ENCODE measurements at regions not wholly inside any gene's neighbourhood (a gene's known extent, or its start where the extent isn't known, plus 50 kb on each side); places are given as distances from the start of the nearest gene placed in this dataset.

GRCh38 chr20:60257671-60258070 is 299.4 kb downstream of the CDH26 start:
- ATAC-seq = no peak
- TF ChIP-seq CREB5 (CRISPR knock-in tag; IDR thresholded peaks at IDR 0.05; ENCODE audit: low read depth) (no peak), ESRRG (CRISPR knock-in tag; IDR thresholded peaks at IDR 0.05) (no peak), ZNF70 (CRISPR knock-in tag; IDR thresholded peaks at IDR 0.05) (no peak), SNAI2 (CRISPR knock-in tag; IDR thresholded peaks at IDR 0.05) (no peak), ZFP3 (CRISPR knock-in tag; IDR thresholded peaks at IDR 0.05) (no peak), RARB (CRISPR knock-in tag; IDR thresholded peaks at IDR 0.05) (no peak), TOX (CRISPR knock-in tag; IDR thresholded peaks at IDR 0.05; ENCODE audit: borderline replicate concordance) (no peak), GLIS3 (CRISPR knock-in tag; IDR thresholded peaks at IDR 0.05) (no peak), ZFP30 (CRISPR knock-in tag; IDR thresholded peaks at IDR 0.05) (no peak), TCF4 (CRISPR knock-in tag; IDR thresholded peaks at IDR 0.05; ENCODE audit: borderline replicate concordance) (no peak)

GRCh38 chr20:60258255-60258863 is 300.1 kb downstream of the CDH26 start:
- TF ChIP-seq OSR1 (CRISPR knock-in tag; IDR thresholded peaks at IDR 0.05) = no peak
- TF ChIP-seq POU6F1 (CRISPR knock-in tag; IDR thresholded peaks at IDR 0.05; ENCODE audit: borderline replicate concordance, low read depth) = no peak
- no peak for TF ChIP-seq TSHZ2 (CRISPR knock-in tag; IDR thresholded peaks at IDR 0.05)
- TF ChIP-seq SNAI2 (CRISPR knock-in tag; IDR thresholded peaks at IDR 0.05) = no peak
- TF ChIP-seq CREB5 (CRISPR knock-in tag; IDR thresholded peaks at IDR 0.05; ENCODE audit: low read depth) = no peak
- TF ChIP-seq BACH2 (CRISPR knock-in tag; IDR thresholded peaks at IDR 0.05; ENCODE audit: borderline replicate concordance) = no peak
- TF ChIP-seq TCF4 (CRISPR knock-in tag; IDR thresholded peaks at IDR 0.05; ENCODE audit: borderline replicate concordance) = no peak
- no peak for ATAC-seq

DNA sequence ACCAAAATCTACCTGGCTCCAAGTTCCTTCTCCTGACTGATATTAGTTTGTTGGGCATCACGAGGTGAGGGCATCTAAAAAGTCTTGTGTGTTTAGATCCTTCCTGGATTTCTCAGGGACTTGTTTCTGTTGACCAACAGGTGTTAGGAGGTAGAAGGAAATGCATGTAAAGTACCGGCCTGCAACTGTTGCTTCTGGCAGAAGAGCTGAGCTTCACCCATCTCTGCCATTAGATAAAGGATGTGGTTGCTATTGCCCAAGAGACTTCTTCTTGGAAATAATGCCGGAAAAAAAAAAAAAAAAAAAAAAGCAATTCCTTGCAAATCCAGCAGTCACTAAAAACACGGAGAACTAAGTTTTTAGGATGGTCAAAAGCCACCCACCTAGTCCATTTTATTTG is 303.1 kb downstream of the CDH26 start:
- ATAC-seq = no peak
- TF ChIP-seq CREB5 (CRISPR knock-in tag; IDR thresholded peaks at IDR 0.05; ENCODE audit: low read depth) (no peak), ARNTL (CRISPR knock-in tag; IDR thresholded peaks at IDR 0.05; ENCODE audit: borderline replicate concordance, low read depth) (no peak), ZNF565 (CRISPR knock-in tag; conservative IDR thresholded peaks at IDR 0.05; ENCODE audit: low read depth) (no peak), ZFP3 (CRISPR knock-in tag; IDR thresholded peaks at IDR 0.05) (no peak), PATZ1 (CRISPR knock-in tag; IDR thresholded peaks at IDR 0.05; ENCODE audit: borderline replicate concordance) (no peak), TCF4 (CRISPR knock-in tag; IDR thresholded peaks at IDR 0.05; ENCODE audit: borderline replicate concordance) (no peak), POU6F1 (CRISPR knock-in tag; IDR thresholded peaks at IDR 0.05; ENCODE audit: borderline replicate concordance, low read depth) (no peak), RARB (CRISPR knock-in tag; IDR thresholded peaks at IDR 0.05) (no peak), ZFP30 (CRISPR knock-in tag; IDR thresholded peaks at IDR 0.05) (no peak), GLIS3 (CRISPR knock-in tag; IDR thresholded peaks at IDR 0.05) (no peak)
